Myocyte (in vitro differentiated cells): ENCODE measurements at regions not wholly inside any gene's neighbourhood (a gene's known extent, or its start where the extent isn't known, plus 50 kb on each side); places are given as distances from the start of the nearest gene placed in this dataset.

ENCODE experiments used
- DNase-seq: peaks from one replicate; pipeline ENCODE4 v3.0.0-alpha.2; 2012; ENCODE audit warnings: low read depth

GRCh38 chr13:91086936-91087716, 260.4 kb upstream of the MIR17HG start:
- DNase-seq = no peak

DNA sequence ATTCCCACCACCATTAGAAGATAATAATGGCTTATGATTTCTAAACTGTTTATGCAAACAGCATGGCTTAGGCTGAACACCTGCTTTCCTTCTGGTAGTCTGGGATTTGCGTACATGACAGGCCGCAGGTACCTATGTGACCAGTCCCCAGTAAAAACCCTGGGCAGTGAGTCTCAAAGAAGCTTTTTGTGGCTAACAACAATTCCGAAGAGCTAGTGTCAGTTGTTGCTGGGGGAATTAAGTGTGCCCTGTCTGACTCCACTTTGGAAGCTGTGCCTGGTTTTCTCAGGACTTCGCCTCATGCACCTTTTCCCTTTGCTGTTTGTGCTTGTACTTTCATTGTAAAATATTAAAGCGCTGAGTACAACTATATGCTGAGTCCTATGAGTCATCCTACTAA, 250.2 kb upstream of the MIR17HG start:
- no peak for DNase-seq

DNA sequence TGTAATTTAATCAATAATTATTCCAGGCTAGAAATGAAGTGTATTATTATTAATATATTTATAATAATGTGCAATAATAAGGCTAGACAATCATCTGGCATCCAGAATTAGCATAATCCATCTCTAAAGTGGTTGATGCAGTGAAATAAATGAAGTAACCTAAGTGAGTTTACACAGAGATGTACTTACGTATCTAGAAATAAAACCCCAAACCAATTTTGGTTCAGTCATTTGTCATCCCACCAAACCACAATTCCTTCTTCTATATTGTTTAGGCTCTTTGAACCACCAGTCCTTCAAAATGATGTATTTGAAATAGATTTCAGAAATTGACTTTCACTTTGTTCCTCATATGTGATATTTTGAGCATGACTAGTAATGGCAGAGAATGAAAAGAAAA, 247.6 kb upstream of the MIR17HG start:
- DNase-seq = no peak

GRCh38 chr13:91100944-91101343, 246.5 kb upstream of the MIR17HG start:
- no peak for DNase-seq

- DNase-seq = no peak
Observed at GRCh38 chr13:91101381-91101780, 246.1 kb upstream of the MIR17HG start.

- DNase-seq = no peak
Observed at GRCh38 chr13:91105270-91105669, 242.2 kb upstream of the MIR17HG start.

DNA sequence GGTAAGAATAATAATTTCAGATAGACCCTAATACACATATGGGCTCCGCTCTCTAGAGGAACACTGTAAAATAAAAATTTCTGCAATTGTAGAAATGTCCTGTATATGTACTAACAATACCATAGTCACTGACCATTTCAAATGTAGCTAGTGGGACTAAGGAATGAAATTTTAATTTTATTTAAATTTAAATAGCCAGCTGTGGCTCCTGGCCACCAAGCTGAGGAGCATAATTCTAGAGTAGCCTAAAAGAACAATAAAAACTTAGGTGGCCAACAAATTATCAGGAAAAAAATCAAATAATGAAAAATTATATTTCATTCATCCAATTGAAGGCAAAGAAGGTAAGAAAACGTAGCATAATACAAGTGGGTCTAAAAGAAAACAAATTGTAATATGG, 240.9 kb upstream of the MIR17HG start:
- no peak for DNase-seq

DNA sequence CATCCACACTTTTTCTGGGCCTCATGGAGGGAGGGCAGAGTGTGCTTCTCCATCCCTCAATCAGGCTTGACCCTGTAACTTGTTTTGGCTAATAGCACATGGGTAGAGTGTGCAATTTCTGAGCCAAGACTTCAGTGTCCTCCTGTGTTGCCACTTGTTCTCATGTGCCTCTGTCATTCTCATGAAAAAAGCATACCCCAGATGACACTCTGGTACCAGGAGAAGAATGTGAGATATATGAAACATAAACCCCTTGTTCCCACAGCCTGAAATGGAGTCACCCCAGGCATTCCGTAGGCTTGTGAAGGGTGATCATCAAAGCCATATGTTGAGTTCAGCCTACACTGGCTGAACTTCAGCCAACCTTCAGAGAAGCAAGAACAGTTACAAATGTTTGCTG, 239.2 kb upstream of the MIR17HG start:
- DNase-seq = no peak

GRCh38 chr13:91111476-91112200, 235.8 kb upstream of the MIR17HG start:
- no peak for DNase-seq

DNA sequence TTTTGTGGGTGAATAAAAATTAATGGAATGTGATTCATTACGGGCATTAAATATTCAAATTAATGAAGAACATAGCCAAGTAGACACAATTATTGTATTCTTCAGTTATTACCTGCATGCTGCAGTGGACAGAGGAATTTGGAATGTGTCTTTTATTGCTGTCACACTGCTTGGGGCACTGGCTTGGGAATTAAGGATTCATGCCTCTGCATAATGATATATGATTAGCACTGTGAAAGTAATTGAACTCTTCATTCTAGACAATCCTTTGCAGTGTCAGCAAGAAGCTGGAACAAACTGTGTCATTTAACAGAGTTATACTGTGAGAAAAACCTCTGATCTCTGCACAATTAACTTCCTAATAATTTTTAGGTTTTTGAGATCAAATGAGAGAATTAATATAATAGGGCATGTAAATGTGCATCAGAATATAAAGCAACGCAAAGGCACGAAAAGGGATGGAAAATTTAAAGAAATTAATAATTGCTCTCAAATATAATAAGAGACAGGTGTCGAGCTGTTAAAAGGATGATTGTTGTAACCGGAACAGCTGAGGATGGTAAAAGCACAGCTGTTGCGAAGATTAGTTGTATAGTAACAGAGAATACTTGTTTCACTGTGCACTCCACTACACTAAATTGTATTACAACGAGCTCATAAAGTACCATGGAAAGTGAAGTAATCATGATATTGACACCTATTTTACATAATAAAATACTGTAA, 235.1 kb upstream of the MIR17HG start:
- DNase-seq = peak; percentile 37

GRCh38 chr13:91112924-91113277, 234.6 kb upstream of the MIR17HG start:
- no peak for DNase-seq

- no peak for DNase-seq
Observed at GRCh38 chr13:91115776-91116175, 231.7 kb upstream of the MIR17HG start.

- DNase-seq = no peak
Observed at GRCh38 chr13:91117351-91117750, 230.1 kb upstream of the MIR17HG start.

DNA sequence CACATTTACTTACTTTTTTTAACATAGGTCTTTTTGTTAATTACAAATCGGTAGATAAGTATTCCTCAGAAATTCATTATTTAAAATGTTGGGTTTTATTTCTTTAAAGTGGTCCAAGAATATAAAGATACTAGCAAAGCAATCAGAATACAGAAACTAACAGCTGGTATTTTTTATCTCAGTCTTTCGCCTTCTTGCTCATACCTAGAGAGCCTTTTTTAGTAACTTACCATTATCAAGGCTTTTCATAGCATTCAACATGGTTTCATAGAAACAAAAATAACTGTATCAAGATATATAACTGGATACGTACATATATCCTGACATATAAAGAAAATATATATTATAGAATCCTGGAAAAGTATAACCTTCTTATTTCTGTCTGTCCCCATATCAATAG, 227.8 kb upstream of the MIR17HG start:
- no peak for DNase-seq

GRCh38 chr13:91122766-91123165, 224.7 kb upstream of the MIR17HG start:
- no peak for DNase-seq

DNA sequence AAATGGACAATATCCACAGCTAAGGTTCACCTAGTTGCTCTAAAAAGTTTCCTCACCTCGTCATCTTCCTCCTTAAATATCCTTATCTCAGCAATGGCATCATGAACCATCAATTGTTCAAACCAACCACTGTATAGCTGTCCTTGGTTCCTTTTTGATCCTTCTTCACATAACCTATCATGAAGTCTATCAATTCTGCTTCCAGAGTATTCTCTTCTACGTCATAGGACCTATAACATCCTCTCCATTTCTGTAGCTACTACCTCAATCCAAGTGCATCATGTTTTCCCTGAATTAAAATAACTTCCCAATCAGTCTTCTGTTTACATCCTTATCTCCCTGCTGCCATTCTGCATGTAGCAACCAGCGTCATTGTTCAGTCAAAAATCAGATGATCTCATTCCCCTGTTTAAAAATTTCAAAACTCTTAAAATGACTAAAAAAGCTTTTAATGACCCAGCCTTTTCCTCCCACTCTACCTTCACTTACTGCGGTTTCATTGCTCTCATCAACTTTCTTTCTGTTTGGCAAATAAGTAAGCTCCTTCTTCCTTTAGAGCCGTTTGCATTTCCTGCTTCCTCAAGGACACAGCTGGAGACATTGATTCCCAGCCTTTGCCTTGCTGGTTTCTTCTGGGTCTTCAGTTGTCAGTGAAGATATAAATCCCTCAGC, 223.9 kb upstream of the MIR17HG start:
- DNase-seq = no peak

DNA sequence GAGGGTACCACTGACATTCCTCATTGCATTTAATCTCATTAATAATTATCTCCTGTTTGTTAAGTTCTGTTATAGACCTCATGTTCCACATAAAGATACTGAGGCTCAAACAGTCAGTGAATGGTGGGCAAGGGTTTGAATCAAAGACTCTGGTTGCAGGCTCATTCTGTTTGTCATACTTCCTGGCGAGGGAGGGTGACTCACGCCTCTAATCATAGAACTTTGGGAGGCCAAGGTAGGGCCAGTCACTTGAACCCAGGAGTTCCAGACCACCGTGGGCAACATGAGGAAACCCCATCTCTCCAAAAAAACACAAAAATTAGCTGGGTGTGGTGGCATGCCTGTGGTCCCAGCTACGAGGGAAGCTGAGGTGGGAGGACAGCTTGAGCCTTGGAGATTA, 220.7 kb upstream of the MIR17HG start:
- DNase-seq = peak; percentile 6

DNA sequence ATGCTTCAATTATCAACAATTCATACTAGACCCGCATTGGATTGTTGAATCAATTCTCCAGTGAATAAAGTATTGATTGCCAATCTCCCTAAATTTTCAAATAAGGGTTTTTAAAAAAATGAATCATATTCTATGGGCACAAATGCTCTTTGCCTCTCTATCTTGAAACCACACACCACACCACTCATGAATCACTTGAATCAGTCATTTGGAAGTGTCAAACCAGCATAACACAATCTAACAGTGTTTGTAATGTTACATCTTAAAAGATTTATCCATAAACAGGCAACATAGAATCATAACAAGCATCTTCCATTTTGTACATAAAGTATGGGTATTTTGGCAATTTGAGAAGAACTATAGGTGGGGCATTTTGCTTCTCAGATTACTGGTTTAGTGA, 219.5 kb upstream of the MIR17HG start:
- DNase-seq = no peak

GRCh38 chr13:91132381-91132780, 215.1 kb upstream of the MIR17HG start:
- DNase-seq = no peak

DNA sequence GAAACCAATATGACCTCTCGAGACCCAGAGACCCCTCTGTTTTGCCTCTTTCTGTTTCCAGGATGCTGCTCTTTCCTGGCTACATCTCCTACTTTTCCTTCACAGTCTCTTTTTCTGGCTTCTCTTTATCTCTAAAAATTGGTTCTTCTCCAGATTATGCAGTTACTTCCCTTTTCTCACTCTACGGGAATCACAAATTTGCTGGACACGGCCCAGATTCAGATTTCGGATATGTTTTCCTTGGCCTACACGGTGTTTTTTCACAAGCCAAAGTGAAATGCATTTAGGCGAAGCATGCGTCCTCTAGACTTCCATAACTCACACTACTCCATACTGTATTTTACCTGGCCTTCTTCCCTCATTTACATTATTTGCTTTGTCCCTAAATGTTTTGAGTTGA, 214.7 kb upstream of the MIR17HG start:
- DNase-seq = no peak

- DNase-seq = peak; percentile 79
Observed at GRCh38 chr13:91133941-91134802, 213.3 kb upstream of the MIR17HG start.
